ENCODE measurements at regions not wholly inside any gene's neighbourhood (a gene's known extent, or its start where the extent isn't known, plus 50 kb on each side); places are given as distances from the start of the nearest gene placed in this dataset.

DNA sequence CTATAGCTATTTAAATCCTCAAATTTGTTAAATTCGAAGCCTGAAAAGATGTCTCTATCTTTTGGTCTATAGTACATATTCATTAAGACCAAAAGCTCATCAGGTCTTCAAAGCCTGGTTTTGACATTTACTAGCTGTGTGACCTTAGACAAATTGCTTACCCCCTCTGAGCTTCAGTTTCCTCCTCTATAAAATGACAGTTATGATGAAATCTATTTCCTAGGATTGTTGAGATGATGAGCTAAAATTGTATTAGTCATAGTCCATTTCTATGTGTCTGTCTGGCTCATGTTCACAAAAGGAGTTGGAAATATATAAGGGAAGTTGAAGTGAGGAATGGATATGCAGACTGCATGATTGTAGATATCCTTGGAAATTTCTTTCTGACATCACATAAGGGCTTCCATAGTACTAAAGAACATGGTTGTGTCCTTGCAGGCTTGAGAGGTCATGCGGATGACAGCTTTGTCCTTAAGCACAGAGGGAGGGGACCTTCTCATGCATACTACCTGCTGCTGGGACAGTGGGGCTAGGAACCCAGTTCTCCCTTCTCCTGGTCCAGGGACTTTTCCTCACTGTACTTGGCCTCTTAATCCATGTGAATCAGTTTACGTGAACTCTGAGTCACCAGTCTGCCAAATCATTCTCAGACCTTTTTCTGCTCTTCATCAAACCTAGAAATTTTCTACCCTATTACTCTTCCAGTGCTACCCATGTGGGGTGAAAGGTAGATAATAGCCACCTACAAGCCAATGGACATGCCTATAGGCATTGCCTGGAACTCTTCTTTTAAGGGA lies 487.5 kb upstream of the SALL1 start:
- no peak for TF ChIP-seq GATA2 (IDR thresholded peaks at IDR 0.05; ENCODE audit: low read depth, low read length)
- no peak for TF ChIP-seq GATA3 (IDR thresholded peaks at IDR 0.05; ENCODE audit: low read depth, low read length)

Measured in SH-SY5Y (cell line).